ENCODE measurements at regions not wholly inside any gene's neighbourhood (a gene's known extent, or its start where the extent isn't known, plus 50 kb on each side); places are given as distances from the start of the nearest gene placed in this dataset.

GRCh38 chr2:195044801-195045200 is 612.2 kb upstream of the SLC39A10 start:
- H3K36me3 ChIP-seq (replicated peaks in 1 of 2; ENCODE audit: control insufficient read depth in 1 of 2, insufficient read depth in 2 of 2, low read length in 2 of 2), result no peaks in the 10 kb centered on the region
- intact Hi-C loops (cut with micrococcal nuclease; ENCODE audit: unreplicated experiment) (no loop called here), in situ Hi-C loops (cut with HindIII; ENCODE audit: extremely low pct_ligation_motif_present, low pct_unique_long_range_greater_than_20kb) (no loop called here)
- no TSS peak for BruUV-seq (replicated peaks)
- ChIA-PET CTCF (ENCODE audit: low intra/inter-chr PET ratio, low total read pairs) (no interaction called here), POLR2A (no interaction called here)
- no peaks in the 10 kb centered on the region for H3K27me3 ChIP-seq (ENCODE audit: control insufficient read depth in 1 of 2, insufficient read depth in 2 of 2, low read length in 2 of 2)
- no peak overlapping the region for H3K4me3 ChIP-seq (replicated peaks in 1 of 3; ENCODE audit: insufficient read depth in 1 of 3, low read depth in 2 of 3, low read length in 3 of 3)
- no peak for TF ChIP-seq TFDP1 (CRISPR knock-in tag; IDR thresholded peaks at IDR 0.05; ENCODE audit: borderline replicate concordance)
- no peak for TF ChIP-seq ZSCAN30 (CRISPR knock-in tag; IDR thresholded peaks at IDR 0.05)
- TF ChIP-seq PHF8 (CRISPR knock-in tag; IDR thresholded peaks at IDR 0.05), result no peak
- no peak for TF ChIP-seq AKNA (CRISPR knock-in tag; IDR thresholded peaks at IDR 0.05; ENCODE audit: borderline replicate concordance)
- no peak for TF ChIP-seq ZMAT5 (CRISPR knock-in tag; IDR thresholded peaks at IDR 0.05; ENCODE audit: borderline replicate concordance, low read depth)
- TF ChIP-seq GATAD2A (CRISPR knock-in tag; IDR thresholded peaks at IDR 0.05), result no peak
- no peak for TF ChIP-seq ZNF576 (CRISPR knock-in tag; IDR thresholded peaks at IDR 0.05)
- no peak for TF ChIP-seq FOXP1 (IDR thresholded peaks at IDR 0.05)
- no peak for TF ChIP-seq FOXP1 (CRISPR knock-in tag; IDR thresholded peaks at IDR 0.05)
- TF ChIP-seq ZNF296 (CRISPR knock-in tag; conservative IDR thresholded peaks at IDR 0.05), result no peak
- ATAC-seq, result no peak
- H3K4me2 ChIP-seq (ENCODE audit: low read depth, low read length), result no peak overlapping the region
- no peaks in the 10 kb centered on the region for H3K79me2 ChIP-seq (ENCODE audit: insufficient read depth, low read length)
- H4K20me1 ChIP-seq (ENCODE audit: insufficient read depth, low read length), result no peaks in the 10 kb centered on the region
- H2AFZ ChIP-seq (ENCODE audit: low read length), result no peak overlapping the region
- FAIRE-seq, result no peak
- DNase-seq (ENCODE audit: low spot score), result no peak
- H3K27ac ChIP-seq (ENCODE audit: extremely low read length, insufficient read depth, low read length), result no peak overlapping the region
- H3K4me1 ChIP-seq (ENCODE audit: insufficient read depth, low read length), result no peaks in the 10 kb centered on the region
- peaks cover 36% of the 10 kb centered on the region for H3K9me3 ChIP-seq (ENCODE audit: low read length)
- 92% methylated on average over 1 of the region's 1 CpG for WGBS (ENCODE audit: low lambda C conversion rate)
- H3K9ac ChIP-seq (ENCODE audit: insufficient read depth, low read depth, low read length), result no peak overlapping the region
